GM10266 (cell line): ENCODE measurements at regions not wholly inside any gene's neighbourhood (a gene's known extent, or its start where the extent isn't known, plus 50 kb on each side); places are given as distances from the start of the nearest gene placed in this dataset.
"Not testable (repeated sequence)": the region's sequence is repeated elsewhere in the genome, so short reads cannot be mapped to it uniquely, and the experiment has no call there.

Experiments used
- DNase-seq: peaks from one replicate; pipeline ENCODE4 v3.0.0; 2012; ENCODE audit errors: extremely low spot score
- TF ChIP-seq, protein P1 (sequence below): IDR thresholded peaks from 2 replicates; pipeline ENCODE4 v1.5.1; 2012; ENCODE audit warnings: mild to moderate bottlenecking, low read depth; ENCODE audit not compliant: control insufficient read depth, insufficient read depth; ENCODE audit errors: missing control alignments

DNA sequence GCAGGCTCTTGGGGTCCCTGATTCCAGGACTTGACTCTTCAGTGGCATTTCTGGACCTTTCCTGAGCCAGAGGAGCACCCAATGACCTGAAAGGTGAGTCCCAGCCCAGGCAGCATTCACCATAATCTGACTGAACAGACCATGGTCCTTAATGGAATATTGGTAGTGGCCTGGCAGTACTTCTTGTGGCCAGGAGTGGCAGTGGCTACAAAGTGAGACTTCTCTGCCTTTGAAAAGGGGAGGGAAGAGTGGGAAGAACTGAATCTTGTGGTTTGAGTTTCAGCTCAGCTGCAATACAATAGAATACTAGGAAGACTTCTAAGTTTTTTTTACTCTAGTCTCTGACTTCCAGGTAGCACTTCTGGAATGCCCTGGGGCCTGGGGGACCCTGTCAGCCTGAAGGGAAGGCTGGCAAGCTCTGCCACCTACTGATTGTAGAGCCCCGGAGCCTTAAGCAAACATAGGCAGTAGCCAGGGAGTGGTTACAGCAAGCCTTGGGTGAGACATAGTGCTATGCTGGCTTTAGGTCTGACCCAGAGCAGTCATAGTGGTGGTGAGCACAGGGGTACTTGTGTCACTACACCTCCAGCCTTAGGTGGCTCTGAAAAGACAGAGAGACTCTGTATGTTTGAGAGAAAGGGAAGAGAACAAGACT is 674.2 kb upstream of the MANEA start:
- TF ChIP-seq, protein P1, sequence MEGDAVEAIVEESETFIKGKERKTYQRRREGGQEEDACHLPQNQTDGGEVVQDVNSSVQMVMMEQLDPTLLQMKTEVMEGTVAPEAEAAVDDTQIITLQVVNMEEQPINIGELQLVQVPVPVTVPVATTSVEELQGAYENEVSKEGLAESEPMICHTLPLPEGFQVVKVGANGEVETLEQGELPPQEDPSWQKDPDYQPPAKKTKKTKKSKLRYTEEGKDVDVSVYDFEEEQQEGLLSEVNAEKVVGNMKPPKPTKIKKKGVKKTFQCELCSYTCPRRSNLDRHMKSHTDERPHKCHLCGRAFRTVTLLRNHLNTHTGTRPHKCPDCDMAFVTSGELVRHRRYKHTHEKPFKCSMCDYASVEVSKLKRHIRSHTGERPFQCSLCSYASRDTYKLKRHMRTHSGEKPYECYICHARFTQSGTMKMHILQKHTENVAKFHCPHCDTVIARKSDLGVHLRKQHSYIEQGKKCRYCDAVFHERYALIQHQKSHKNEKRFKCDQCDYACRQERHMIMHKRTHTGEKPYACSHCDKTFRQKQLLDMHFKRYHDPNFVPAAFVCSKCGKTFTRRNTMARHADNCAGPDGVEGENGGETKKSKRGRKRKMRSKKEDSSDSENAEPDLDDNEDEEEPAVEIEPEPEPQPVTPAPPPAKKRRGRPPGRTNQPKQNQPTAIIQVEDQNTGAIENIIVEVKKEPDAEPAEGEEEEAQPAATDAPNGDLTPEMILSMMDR, result no peak
- no peak for DNase-seq

DNA sequence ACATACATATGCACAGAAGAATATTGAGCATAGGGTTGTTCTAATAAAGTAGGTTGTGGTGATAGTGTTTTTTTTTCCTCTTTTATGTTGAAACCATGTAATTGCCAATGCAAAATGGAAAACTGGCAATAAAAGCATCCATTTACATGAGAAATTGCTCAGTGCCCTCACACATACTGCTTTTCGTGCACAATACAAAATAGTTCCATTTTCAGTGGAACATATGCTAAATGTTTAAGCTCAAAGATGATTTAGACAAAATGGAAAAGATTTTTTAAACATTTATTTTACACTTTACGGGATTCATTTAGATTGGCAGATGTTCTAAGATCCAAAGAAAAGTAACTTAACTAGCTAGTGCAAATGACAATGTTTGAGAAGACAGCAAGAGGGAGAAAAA is 678.1 kb upstream of the MANEA start:
- TF ChIP-seq, protein P1, result no peak
- no peak for DNase-seq

DNA sequence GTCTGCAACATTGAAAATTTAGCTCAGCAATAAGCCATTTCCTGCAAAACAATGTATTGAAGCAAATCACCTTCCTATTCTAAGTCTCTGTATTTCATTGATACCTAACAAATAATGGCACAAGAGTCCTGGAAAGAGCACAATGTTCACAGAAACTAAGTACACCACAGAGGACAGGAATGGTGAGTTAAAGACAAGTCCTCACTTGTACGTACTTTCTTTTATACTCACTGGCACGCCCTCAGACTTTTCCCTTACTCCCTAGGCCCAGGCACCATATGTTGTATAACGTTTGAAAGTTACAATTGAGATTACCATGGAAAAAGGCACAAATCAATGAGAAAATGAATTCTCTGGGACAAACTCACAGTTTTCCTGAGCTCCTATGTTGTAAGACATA is 683.0 kb upstream of the MANEA start:
- DNase-seq, result no peak
- TF ChIP-seq, protein P1, result no peak

DNA sequence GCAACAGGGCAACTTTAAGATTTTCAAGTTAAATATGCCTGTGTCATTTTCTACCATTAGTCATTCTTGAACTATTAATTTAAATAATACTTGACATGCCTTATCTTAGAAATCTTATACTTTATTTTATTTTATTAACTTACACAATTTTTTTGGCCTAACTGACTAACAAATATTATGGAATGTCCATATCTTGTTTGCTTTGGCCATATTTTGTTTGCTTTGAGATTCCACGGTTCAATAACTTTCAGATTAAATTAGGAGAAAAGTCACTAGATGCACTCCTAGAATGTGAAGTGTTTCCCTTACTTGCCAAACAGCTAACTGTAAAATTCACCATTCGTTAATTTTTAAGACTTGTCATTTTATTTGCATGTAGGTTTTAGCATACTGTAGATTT is 684.0 kb upstream of the MANEA start:
- DNase-seq, result no peak
- TF ChIP-seq, protein P1, result no peak

DNA sequence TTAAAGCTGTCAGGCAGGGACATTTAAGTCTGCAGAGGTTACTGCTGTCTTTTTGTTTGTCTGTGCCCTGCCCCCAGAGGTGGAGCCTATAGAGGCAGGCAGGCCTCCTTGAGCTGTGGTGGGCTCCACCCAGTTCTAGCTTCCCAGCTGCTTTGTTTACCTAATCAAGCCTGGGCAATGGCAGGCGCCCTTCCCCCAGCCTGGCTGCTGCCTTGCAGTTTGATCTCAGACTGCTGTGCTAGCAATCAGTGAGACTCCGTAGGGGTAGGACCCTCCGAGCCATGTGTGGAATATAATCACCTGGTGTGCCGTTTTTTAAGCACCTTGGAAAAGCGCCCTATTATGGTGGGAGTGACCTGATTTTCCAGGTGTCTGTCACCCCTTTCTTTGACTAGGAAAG is 703.5 kb upstream of the MANEA start:
- DNase-seq, result not testable (repeated sequence)

DNA sequence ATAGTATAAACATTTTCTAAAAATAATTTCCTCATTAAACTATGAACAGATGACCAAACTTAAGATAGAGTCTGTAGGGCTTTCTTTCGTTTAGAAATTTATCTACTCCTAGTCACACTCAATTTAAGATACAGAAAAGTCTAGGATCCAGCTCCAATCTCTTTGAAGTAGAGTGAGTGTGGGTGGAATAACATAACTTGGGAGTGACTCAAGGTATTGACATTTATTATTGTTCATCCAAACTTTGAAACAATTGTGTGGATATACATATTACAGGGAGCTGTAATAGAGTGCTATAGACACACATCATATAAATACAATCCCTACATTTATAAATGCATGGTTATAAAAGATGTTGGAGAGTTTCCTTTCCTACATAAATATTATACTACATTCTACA is 715.2 kb upstream of the MANEA start:
- DNase-seq, result no peak
- TF ChIP-seq, protein P1, result no peak

DNA sequence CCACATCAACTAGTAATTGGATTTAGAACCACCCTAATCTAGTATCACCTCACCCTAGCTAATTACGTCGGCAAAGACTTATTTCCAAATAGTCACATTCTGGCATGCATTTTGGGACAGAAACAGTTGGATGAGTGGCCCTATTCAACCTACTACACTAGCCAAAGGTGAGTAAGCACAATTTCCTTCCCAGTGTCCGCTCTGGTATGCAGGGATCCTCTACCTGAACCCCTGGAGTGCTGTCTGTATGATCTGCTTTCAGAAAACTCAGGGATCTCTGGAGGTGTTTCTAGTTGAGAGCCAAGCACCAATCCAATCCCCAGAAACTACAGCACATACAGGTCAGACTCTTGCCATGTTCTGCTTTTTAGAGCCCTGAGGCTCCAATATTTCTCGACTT is 717.4 kb upstream of the MANEA start:
- DNase-seq, result no peak
- TF ChIP-seq, protein P1, result no peak

DNA sequence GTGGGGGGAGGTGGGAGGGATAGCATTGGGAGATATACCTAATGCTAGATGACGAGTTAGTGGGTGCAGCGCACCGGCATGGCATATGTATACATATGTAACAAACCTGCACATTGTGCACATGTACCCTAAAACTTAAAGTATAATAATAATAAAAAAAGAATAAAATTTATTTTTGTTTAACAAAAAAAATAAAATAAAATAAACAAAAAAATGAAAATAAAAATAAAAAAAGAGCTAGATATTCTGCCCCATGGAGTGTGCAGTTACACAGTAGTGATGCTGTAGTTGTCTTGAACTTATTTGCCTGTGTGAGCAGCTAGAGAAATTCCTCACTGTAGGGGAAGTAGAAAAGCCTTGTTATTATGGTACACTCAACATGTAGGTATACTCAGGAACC is 720.3 kb upstream of the MANEA start:
- DNase-seq, result not testable (repeated sequence)

DNA sequence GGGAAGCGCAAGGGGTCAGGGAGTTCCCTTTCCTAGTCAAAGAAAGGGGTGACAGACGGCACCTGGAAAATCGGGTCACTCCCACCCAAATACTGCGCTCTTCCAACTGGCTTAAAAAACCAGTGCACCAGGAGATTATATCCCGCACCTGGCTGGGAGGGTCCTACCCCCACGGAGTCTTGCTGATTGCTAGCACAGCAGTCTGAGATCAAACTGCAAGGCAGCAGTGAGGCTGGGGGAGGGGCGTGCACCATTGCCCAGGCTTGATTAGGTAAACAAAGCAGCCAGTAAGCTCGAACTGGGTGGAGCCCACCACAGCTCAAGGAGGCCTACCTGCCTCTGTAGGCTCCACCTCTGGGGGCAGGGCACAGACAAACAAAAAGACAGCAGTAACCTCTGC is 726.0 kb upstream of the MANEA start:
- DNase-seq, result not testable (repeated sequence)
